Caco-2 (cell line): ENCODE measurements at regions not wholly inside any gene's neighbourhood (a gene's known extent, or its start where the extent isn't known, plus 50 kb on each side); places are given as distances from the start of the nearest gene placed in this dataset.

Experiments used
- BruUV-seq: library from RNA; stranded (reverse); fragments of 400-500 nt; replicated peaks from 2 replicates; lab custom pipeline; 2021; lab: Mats Ljungman, UMichigan
- CTCF ChIA-PET: fragments of 300-600 bp; sonication (Branson Sonifier 250); formaldehyde crosslinking; loops from one replicate; lab custom pipeline; 2022; ENCODE audit warnings: antibody characterized with exemption; lab: Charles Lee
- POLR2A ChIA-PET: fragments of 300-600 bp; sonication (Branson Sonifier 250); formaldehyde crosslinking; loops from one replicate; lab custom pipeline; 2022; ENCODE audit warnings: antibody characterized with exemption; lab: Charles Lee
- DNase-seq, 2 experiments: peaks; one replicate each; pipeline versions ENCODE4 v3.0.0 to v3.0.0-alpha.2; 2020 to 2022
- H3K27me3 ChIP-seq: replicated peaks from 2 replicates; pipeline ENCODE4 v1.6.0; 2011; ENCODE audit warnings: low read length; ENCODE audit not compliant: control insufficient read depth, insufficient read depth
- H3K36me3 ChIP-seq: 2 replicates; pipeline ENCODE4 v1.5.1; 2011; ENCODE audit warnings: low read length; ENCODE audit not compliant: control insufficient read depth, insufficient read depth
- H3K4me1 ChIP-seq: fragments of 250-450 bp; sonication (Bioruptor Pico); 2 replicates; pipeline ENCODE4 v1.5.1; 2020; ENCODE audit warnings: mild to moderate bottlenecking
- H3K4me3 ChIP-seq: 2 replicates; pipeline ENCODE4 v1.5.1; 2011; ENCODE audit warnings: low read depth, mild to moderate bottlenecking, control low read depth, low read length
- H3K9me3 ChIP-seq: fragments of 250-450 bp; sonication (Bioruptor Pico); 2 replicates; pipeline ENCODE4 v1.5.1; 2020; ENCODE audit warnings: mild to moderate bottlenecking, moderate library complexity
- H3K27ac Mint-ChIP-seq: one replicate; pipeline ENCODE4 v1.8.0; 2022; ENCODE audit warnings: mixed read lengths; ENCODE audit not compliant: unreplicated experiment
- H3K27me3 Mint-ChIP-seq: one replicate; pipeline ENCODE4 v1.8.0; 2022; ENCODE audit warnings: mixed read lengths; ENCODE audit not compliant: insufficient read depth, unreplicated experiment
- H3K36me3 Mint-ChIP-seq: one replicate; pipeline ENCODE4 v1.8.0; 2022; ENCODE audit warnings: mild to moderate bottlenecking, mixed read lengths; ENCODE audit not compliant: insufficient read depth, unreplicated experiment
- H3K4me1 Mint-ChIP-seq: one replicate; pipeline ENCODE4 v1.8.0; 2022; ENCODE audit warnings: low read depth, mixed read lengths; ENCODE audit not compliant: unreplicated experiment
- H3K4me3 Mint-ChIP-seq: one replicate; pipeline ENCODE4 v1.8.0; 2022; ENCODE audit warnings: mild to moderate bottlenecking, moderate library complexity, mixed read lengths; ENCODE audit not compliant: unreplicated experiment
- H3K9me3 Mint-ChIP-seq: one replicate; pipeline ENCODE4 v1.8.0; 2022; ENCODE audit warnings: mixed read lengths; ENCODE audit not compliant: unreplicated experiment
- CTCF ChIP-seq, 2 experiments: fragments of 200-600 bp in 1 of 2; IDR thresholded peaks; 1 replicate in 1 of 2; 2 replicates in 1 of 2; pipeline versions ENCODE4 v1.5.1 to v1.8.0; 2011 to 2022; ENCODE audit warnings: antibody characterized with exemption in 1 of 2, control low read depth in 1 of 2, inconsistent platforms in 1 of 2, low read depth in 1 of 2, low read length in 1 of 2, mild to moderate bottlenecking in 1 of 2, moderate library complexity in 1 of 2; ENCODE audit not compliant: insufficient read depth in 1 of 2, severe bottlenecking in 1 of 2, unreplicated experiment in 1 of 2
- intact Hi-C: fragments of 100-400 bp; cut with micrococcal nuclease; formaldehyde crosslinking; loops from one replicate; pipeline ENCODE4 v1.10.0; 2022; ENCODE audit not compliant: unreplicated experiment

- no TSS peak for BruUV-seq
- POLR2A ChIA-PET = no interaction called here
These were observed 366.5 kb upstream of the POU3F2 start for GRCh38 chr6:98467902-98468301.

GRCh38 chr6:98469141-98469540 lies 365.2 kb upstream of the POU3F2 start:
- POLR2A ChIA-PET = no interaction called here
- peaks cover 3% of the 10 kb centered on the region for H3K27me3 Mint-ChIP-seq
- no peaks in the 10 kb centered on the region for H3K27me3 ChIP-seq
- H3K36me3 ChIP-seq = no peaks in the 10 kb centered on the region
- no peak overlapping the region for H3K4me3 ChIP-seq
- CTCF ChIA-PET = no interaction called here
- peaks cover 18% of the 10 kb centered on the region for H3K9me3 Mint-ChIP-seq
- TF ChIP-seq CTCF (IDR thresholded peaks at IDR 0.05; ENCODE audit: insufficient read depth in 1 of 2, low read depth in 1 of 2, low read length in 1 of 2, severe bottlenecking in 1 of 2, unreplicated experiment in 1 of 2) = no peak
- no peaks in the 10 kb centered on the region for H3K36me3 Mint-ChIP-seq
- H3K9me3 ChIP-seq = no peaks in the 10 kb centered on the region
- no peak overlapping the region for H3K27ac Mint-ChIP-seq
- H3K4me1 ChIP-seq = no peaks in the 10 kb centered on the region
- intact Hi-C loops = no loop called here
- BruUV-seq = no TSS peak
- H3K4me3 Mint-ChIP-seq = no peak overlapping the region
- no peak for DNase-seq
- no peaks in the 10 kb centered on the region for H3K4me1 Mint-ChIP-seq

More at GRCh38 chr6:98467902-98468301, 366.5 kb upstream of the POU3F2 start:
- no peak for TF ChIP-seq CTCF (IDR thresholded peaks at IDR 0.05; ENCODE audit: insufficient read depth in 1 of 2, low read depth in 1 of 2, low read length in 1 of 2, severe bottlenecking in 1 of 2, unreplicated experiment in 1 of 2)
- peaks cover 11% of the 10 kb centered on the region for H3K27me3 Mint-ChIP-seq
- no peak overlapping the region for H3K27ac Mint-ChIP-seq
- no peak for DNase-seq
- H3K36me3 Mint-ChIP-seq = no peaks in the 10 kb centered on the region
- no peaks in the 10 kb centered on the region for H3K36me3 ChIP-seq
- CTCF ChIA-PET = no interaction called here
- H3K27me3 ChIP-seq = no peaks in the 10 kb centered on the region; the same call in 1 of the 2 replicates
- no peaks in the 10 kb centered on the region for H3K9me3 ChIP-seq
- no peak overlapping the region for H3K4me3 Mint-ChIP-seq
- no peaks in the 10 kb centered on the region for H3K4me1 Mint-ChIP-seq
- intact Hi-C loops = no loop called here
- no peak overlapping the region for H3K4me3 ChIP-seq
- peaks cover 18% of the 10 kb centered on the region for H3K9me3 Mint-ChIP-seq
- H3K4me1 ChIP-seq = no peaks in the 10 kb centered on the region

- peaks cover 3% of the 10 kb centered on the region for H3K27me3 Mint-ChIP-seq
- H3K9me3 Mint-ChIP-seq = peaks cover 18% of the 10 kb centered on the region
- no peaks in the 10 kb centered on the region for H3K9me3 ChIP-seq
- H3K4me3 ChIP-seq = no peak overlapping the region
- no peak overlapping the region for H3K4me3 Mint-ChIP-seq
- no peak for TF ChIP-seq CTCF (IDR thresholded peaks at IDR 0.05; ENCODE audit: insufficient read depth in 1 of 2, low read depth in 1 of 2, low read length in 1 of 2, severe bottlenecking in 1 of 2, unreplicated experiment in 1 of 2)
- no peaks in the 10 kb centered on the region for H3K4me1 ChIP-seq
- intact Hi-C loops = no loop called here
- H3K4me1 Mint-ChIP-seq = no peaks in the 10 kb centered on the region
- no peak overlapping the region for H3K27ac Mint-ChIP-seq
- no peak for DNase-seq
- no peaks in the 10 kb centered on the region for H3K36me3 Mint-ChIP-seq
- H3K27me3 ChIP-seq = no peaks in the 10 kb centered on the region
- ChIA-PET POLR2A (no interaction called here), CTCF (no interaction called here)
- H3K36me3 ChIP-seq = no peaks in the 10 kb centered on the region
- no TSS peak for BruUV-seq
These were observed 363.6 kb upstream of the POU3F2 start for GRCh38 chr6:98470821-98471220.
